Chondrocyte (in vitro differentiated cells): ENCODE measurements at regions not wholly inside any gene's neighbourhood (a gene's known extent, or its start where the extent isn't known, plus 50 kb on each side); places are given as distances from the start of the nearest gene placed in this dataset.

Experiments used
- DNase-seq: peaks from one replicate; pipeline ENCODE4 v3.0.0; 2021; ENCODE audit warnings: mixed read lengths, low spot score
- H3K27ac Mint-ChIP-seq: one replicate; pipeline ENCODE4 v1.8.0; 2021; ENCODE audit warnings: mild to moderate bottlenecking, moderate library complexity, mixed read lengths; ENCODE audit not compliant: unreplicated experiment
- H3K27me3 Mint-ChIP-seq: 2 replicates; pipeline ENCODE4 v1.8.0; 2021; ENCODE audit warnings: low read depth, mixed read lengths
- H3K36me3 Mint-ChIP-seq: 2 replicates; pipeline ENCODE4 v1.8.0; 2021; ENCODE audit warnings: low read depth, mixed read lengths
- H3K4me1 Mint-ChIP-seq: 2 replicates; pipeline ENCODE4 v1.8.0; 2021; ENCODE audit warnings: low read depth, mild to moderate bottlenecking, mixed read lengths
- H3K4me3 Mint-ChIP-seq: one replicate; pipeline ENCODE4 v1.8.0; 2021; ENCODE audit warnings: mild to moderate bottlenecking, moderate library complexity, mixed read lengths; ENCODE audit not compliant: unreplicated experiment
- H3K9me3 Mint-ChIP-seq: 2 replicates; pipeline ENCODE4 v1.8.0; 2021; ENCODE audit warnings: low read depth, mixed read lengths
- CTCF ChIP-seq: fragments of 200-600 bp; sonication (generic); IDR thresholded peaks from 2 replicates; pipeline ENCODE4 v1.5.0; 2021; ENCODE audit warnings: antibody characterized with exemption, mild to moderate bottlenecking, moderate library complexity

GRCh38 chr2:102975996-102976975, 214.5 kb downstream of the TMEM182 start:
- H3K4me1 Mint-ChIP-seq: peaks cover 11% of the 10 kb centered on the region
- H3K27ac Mint-ChIP-seq: no peak overlapping the region
- no peak for DNase-seq
- H3K4me3 Mint-ChIP-seq: no peak overlapping the region
- H3K9me3 Mint-ChIP-seq: no peaks in the 10 kb centered on the region
- H3K36me3 Mint-ChIP-seq: no peaks in the 10 kb centered on the region
- peak; percentile 79 for TF ChIP-seq CTCF
- peaks cover 7% of the 10 kb centered on the region for H3K27me3 Mint-ChIP-seq

GRCh38 chr2:102977426-102978090, 215.7 kb downstream of the TMEM182 start:
- Mint-ChIP-seq H3K4me1 (peaks cover 11% of the 10 kb centered on the region), H3K27me3 (peaks cover 5% of the 10 kb centered on the region), H3K4me3 (no peak overlapping the region), H3K27ac (no peak overlapping the region), H3K9me3 (no peaks in the 10 kb centered on the region), H3K36me3 (no peaks in the 10 kb centered on the region)
- no peak for TF ChIP-seq CTCF
- no peak for DNase-seq

- Mint-ChIP-seq H3K9me3 (no peaks in the 10 kb centered on the region), H3K27ac (no peak overlapping the region), H3K4me1 (peaks cover 11% of the 10 kb centered on the region), H3K27me3 (peaks cover 5% of the 10 kb centered on the region), H3K36me3 (no peaks in the 10 kb centered on the region), H3K4me3 (no peak overlapping the region)
- no peak for TF ChIP-seq CTCF
- no peak for DNase-seq
Observed at GRCh38 chr2:102978091-102978490, 216.3 kb downstream of the TMEM182 start.

- no peak for DNase-seq
- TF ChIP-seq CTCF: no peak
- no peak overlapping the region for H3K4me3 Mint-ChIP-seq
- no peaks in the 10 kb centered on the region for H3K9me3 Mint-ChIP-seq
- H3K27me3 Mint-ChIP-seq: peaks cover 5% of the 10 kb centered on the region
- H3K4me1 Mint-ChIP-seq: peaks cover 11% of the 10 kb centered on the region
- H3K27ac Mint-ChIP-seq: no peak overlapping the region
- no peaks in the 10 kb centered on the region for H3K36me3 Mint-ChIP-seq
Observed at GRCh38 chr2:102979429-102979828, 217.6 kb downstream of the TMEM182 start.

GRCh38 chr2:102983786-102984185, 222.0 kb downstream of the TMEM182 start:
- TF ChIP-seq CTCF: no peak
- Mint-ChIP-seq H3K9me3 (no peaks in the 10 kb centered on the region), H3K36me3 (no peaks in the 10 kb centered on the region), H3K4me3 (no peak overlapping the region), H3K27me3 (peaks cover 5% of the 10 kb centered on the region), H3K4me1 (no peaks in the 10 kb centered on the region), H3K27ac (no peak overlapping the region)
- DNase-seq: no peak
